Natural killer cell treated with Interleukin-12 subunit alpha and Interleukin-12 subunit beta and Interleukin-15 and Interleukin-18, amount 100 ng/mL, for 72 hours (primary cell): ENCODE measurements at regions not wholly inside any gene's neighbourhood (a gene's known extent, or its start where the extent isn't known, plus 50 kb on each side); places are given as distances from the start of the nearest gene placed in this dataset.
"Not testable (repeated sequence)": the region's sequence is repeated elsewhere in the genome, so short reads cannot be mapped to it uniquely, and the experiment has no call there.

Experiments used
- ATAC-seq, 2 donors: fragments of 150-1000 bp; cut with Tn5 transposase in 1 of 2; sonication (Bioruptor Pico), chemical (Tn5 transposase) in 1 of 2; 2 replicates each; pipeline ENCODE4 v1.10.0; 2021
- DNase-seq: peaks from one replicate; pipeline ENCODE4 v3.0.0; 2022; ENCODE audit warnings: low spot score
- H3K27ac Mint-ChIP-seq, 2 donors: 1 replicate in 1 of 2; 2 replicates in 1 of 2; pipeline ENCODE4 v1.8.0; 2022; ENCODE audit warnings: mixed read lengths in 2 of 2, mild to moderate bottlenecking in 1 of 2, moderate library complexity in 1 of 2
- H3K27me3 Mint-ChIP-seq, 2 donors: 1 replicate in 1 of 2; 2 replicates in 1 of 2; pipeline ENCODE4 v1.8.0; 2022; ENCODE audit warnings: mixed read lengths in 2 of 2
- H3K36me3 Mint-ChIP-seq: one replicate; pipeline ENCODE4 v1.8.0; 2022; ENCODE audit warnings: mixed read lengths
- H3K4me1 Mint-ChIP-seq, 2 donors: 1 replicate in 1 of 2; 2 replicates in 1 of 2; pipeline ENCODE4 v1.8.0; 2022; ENCODE audit warnings: low read depth in 2 of 2, mixed read lengths in 2 of 2, mild to moderate bottlenecking in 1 of 2
- H3K4me3 Mint-ChIP-seq: one replicate; pipeline ENCODE4 v1.8.0; 2022; ENCODE audit warnings: mixed read lengths
- H3K9me3 Mint-ChIP-seq: 2 replicates; pipeline ENCODE4 v1.8.0; 2022; ENCODE audit warnings: mixed read lengths

GRCh38 chr14:44609201-44609600, 102.1 kb upstream of the FSCB start:
- Mint-ChIP-seq H3K27me3 (no peaks in the 10 kb centered on the region), H3K4me1 (no peaks in the 10 kb centered on the region), H3K36me3 (no peaks in the 10 kb centered on the region), H3K9me3 (peaks cover 8% of the 10 kb centered on the region), H3K4me3 (no peak overlapping the region), H3K27ac (no peak overlapping the region)
- ATAC-seq (no peak), DNase-seq (no peak)

DNA sequence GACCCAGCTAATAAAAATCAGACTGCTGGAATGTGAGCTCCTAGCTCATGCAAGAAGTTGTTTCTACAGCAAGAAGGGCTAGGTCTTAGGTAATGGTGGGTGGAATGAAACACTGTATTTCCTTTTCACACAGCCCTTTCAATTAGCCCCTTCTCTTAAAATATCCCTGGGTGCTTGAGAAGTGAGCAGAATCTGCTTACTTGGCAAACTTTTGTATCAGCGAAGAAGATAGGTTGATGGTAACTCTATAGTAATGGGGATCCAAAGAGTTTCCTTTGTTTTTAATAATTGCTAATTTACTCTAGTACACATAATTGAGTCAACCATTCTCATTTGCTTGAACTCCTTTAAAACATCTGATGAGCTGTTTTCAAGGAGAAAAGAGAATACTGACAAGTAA, 100.6 kb upstream of the FSCB start:
- Mint-ChIP-seq H3K4me1 (no peaks in the 10 kb centered on the region), H3K4me3 (no peak overlapping the region), H3K36me3 (no peaks in the 10 kb centered on the region), H3K9me3 (peaks cover 8% of the 10 kb centered on the region), H3K27ac (no peak overlapping the region), H3K27me3 (no peaks in the 10 kb centered on the region)
- DNase-seq (no peak), ATAC-seq (no peak)

- Mint-ChIP-seq H3K27me3 (no peaks in the 10 kb centered on the region), H3K36me3 (no peaks in the 10 kb centered on the region), H3K9me3 (peaks cover 8% of the 10 kb centered on the region), H3K4me1 (no peaks in the 10 kb centered on the region), H3K27ac (no peak overlapping the region), H3K4me3 (no peak overlapping the region)
- DNase-seq (no peak), ATAC-seq (no peak)
Observed at GRCh38 chr14:44606576-44606975, 99.5 kb upstream of the FSCB start.

GRCh38 chr14:44601266-44601665, 94.2 kb upstream of the FSCB start:
- not testable (repeated sequence) for H3K36me3 Mint-ChIP-seq, H3K4me3 Mint-ChIP-seq, H3K27me3 Mint-ChIP-seq, ATAC-seq, H3K9me3 Mint-ChIP-seq, H3K4me1 Mint-ChIP-seq, DNase-seq, H3K27ac Mint-ChIP-seq

- no peaks in the 10 kb centered on the region for H3K27me3 Mint-ChIP-seq
- no peak overlapping the region for H3K4me3 Mint-ChIP-seq
- H3K27ac Mint-ChIP-seq = no peak overlapping the region
- ATAC-seq (no peak), DNase-seq (no peak)
- H3K9me3 Mint-ChIP-seq = peaks cover 4% of the 10 kb centered on the region
- H3K4me1 Mint-ChIP-seq = no peaks in the 10 kb centered on the region
- no peaks in the 10 kb centered on the region for H3K36me3 Mint-ChIP-seq
Observed at GRCh38 chr14:44589180-44589579, 82.1 kb upstream of the FSCB start.

DNA sequence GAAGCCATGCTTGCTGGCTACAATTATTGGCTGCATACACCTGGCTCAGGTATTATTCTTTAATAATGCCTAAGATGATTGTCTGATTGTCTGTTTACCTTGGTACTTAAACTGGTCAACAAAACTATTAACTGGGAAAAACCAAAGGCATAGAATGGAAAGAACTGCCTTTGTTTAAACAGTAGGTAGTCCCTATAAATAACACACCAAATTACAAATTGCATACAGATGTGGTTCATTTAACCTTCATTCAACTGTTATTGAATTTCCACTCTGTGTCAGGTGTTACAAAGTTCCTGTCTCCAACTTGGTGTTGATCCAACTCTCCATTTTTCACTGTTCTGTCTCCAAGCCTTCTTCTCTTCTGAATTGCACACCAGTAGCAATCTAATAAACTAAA, 79.8 kb upstream of the FSCB start:
- no peak overlapping the region for H3K27ac Mint-ChIP-seq
- H3K9me3 Mint-ChIP-seq = peaks cover 3% of the 10 kb centered on the region
- no peaks in the 10 kb centered on the region for H3K36me3 Mint-ChIP-seq
- no peaks in the 10 kb centered on the region for H3K4me1 Mint-ChIP-seq
- ATAC-seq = no peak
- DNase-seq = no peak
- H3K27me3 Mint-ChIP-seq = no peaks in the 10 kb centered on the region
- no peak overlapping the region for H3K4me3 Mint-ChIP-seq

- Mint-ChIP-seq H3K4me3 (no peak overlapping the region), H3K36me3 (peaks cover 6% of the 10 kb centered on the region), H3K27me3 (no peaks in the 10 kb centered on the region), H3K4me1 (no peaks in the 10 kb centered on the region), H3K9me3 (peaks cover 4% of the 10 kb centered on the region), H3K27ac (no peak overlapping the region)
- ATAC-seq = no peak
- no peak for DNase-seq
Observed at GRCh38 chr14:44576356-44576755, 69.3 kb upstream of the FSCB start.

DNA sequence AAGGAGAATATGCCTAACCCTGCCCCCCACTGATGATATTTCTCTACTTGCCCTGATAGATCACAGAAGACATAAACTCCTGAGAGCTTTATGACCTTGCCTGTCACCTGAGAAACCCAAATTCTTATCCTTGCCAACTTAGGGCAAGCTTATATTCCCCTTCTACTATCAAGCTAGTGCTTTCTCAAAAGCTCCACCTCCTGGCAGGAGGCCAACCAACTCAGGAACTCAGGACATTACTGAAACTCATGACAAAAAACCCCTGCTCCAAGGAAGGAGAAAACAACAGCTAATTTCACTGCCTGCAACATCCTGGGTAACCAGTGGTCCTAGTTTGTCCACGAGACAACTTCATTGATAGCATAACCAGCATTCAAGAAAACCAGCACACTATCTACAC, 60.9 kb upstream of the FSCB start:
- Mint-ChIP-seq H3K27ac (no peak overlapping the region), H3K4me1 (no peaks in the 10 kb centered on the region), H3K4me3 (no peak overlapping the region), H3K27me3 (no peaks in the 10 kb centered on the region), H3K36me3 (no peaks in the 10 kb centered on the region), H3K9me3 (peaks cover 22% of the 10 kb centered on the region)
- ATAC-seq (no peak), DNase-seq (no peak)

DNA sequence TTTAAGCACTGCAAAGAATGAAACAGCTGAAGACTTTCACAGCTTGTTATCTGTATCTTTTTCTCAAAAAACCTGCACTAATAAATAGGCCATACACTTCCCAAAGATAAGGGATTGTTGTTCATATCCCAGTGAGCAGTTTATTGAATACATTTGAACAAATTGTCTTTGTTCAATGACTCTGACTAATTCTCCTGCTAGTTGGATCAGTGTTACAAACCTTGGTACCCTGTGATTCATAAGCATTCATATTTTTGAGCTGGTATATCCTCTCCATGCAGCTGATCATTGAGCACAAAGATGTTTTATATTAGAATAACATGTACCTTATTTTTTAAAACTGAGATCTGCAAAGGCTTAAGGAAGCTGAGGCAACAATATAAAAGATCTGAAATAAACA, 58.9 kb upstream of the FSCB start:
- Mint-ChIP-seq H3K4me1 (no peaks in the 10 kb centered on the region), H3K27me3 (no peaks in the 10 kb centered on the region), H3K36me3 (no peaks in the 10 kb centered on the region), H3K4me3 (no peak overlapping the region), H3K27ac (no peak overlapping the region), H3K9me3 (peaks cover 22% of the 10 kb centered on the region)
- DNase-seq (no peak), ATAC-seq (no peak)

- ATAC-seq = no peak
- peaks cover 21% of the 10 kb centered on the region for H3K9me3 Mint-ChIP-seq
- no peaks in the 10 kb centered on the region for H3K27me3 Mint-ChIP-seq
- DNase-seq = no peak
- H3K27ac Mint-ChIP-seq = no peak overlapping the region
- H3K4me1 Mint-ChIP-seq = no peaks in the 10 kb centered on the region
- H3K4me3 Mint-ChIP-seq = no peak overlapping the region
- H3K36me3 Mint-ChIP-seq = no peaks in the 10 kb centered on the region
Observed at GRCh38 chr14:44564908-44565307, 57.8 kb upstream of the FSCB start.
